GM12878 (cell line): ENCODE measurements at regions not wholly inside any gene's neighbourhood (a gene's known extent, or its start where the extent isn't known, plus 50 kb on each side); places are given as distances from the start of the nearest gene placed in this dataset.

ENCODE experiments used
- ATAC-seq: fragments of 200-7000 bp; cut with Tn5 transposase; 3 replicates; pipeline ENCODE4 v1.9.1; 2020; ENCODE audit warnings: mild to moderate bottlenecking, moderate library complexity
- BruUV-seq: library from RNA; stranded (reverse); fragments of 400-500 nt; replicated peaks from 2 replicates; lab custom pipeline; 2021; lab: Mats Ljungman, UMichigan
- CTCF ChIA-PET: fragments of 300-600 bp; sonication (Branson Sonifier 250); formaldehyde crosslinking; extraction: SDS; loops from one replicate; lab custom pipeline; 2021; ENCODE audit warnings: inconsistent platforms; lab: Yijun Ruan, JAX
- POLR2A ChIA-PET: fragments of 350-600 bp; formaldehyde crosslinking; extraction: SDS; loops from one replicate; lab custom pipeline; 2021; ENCODE audit warnings: inconsistent platforms; lab: Charles Lee
- RAD21 ChIA-PET: fragments of 300-600 bp; sonication (Branson Sonifier 250); formaldehyde crosslinking; loops from one replicate; lab custom pipeline; 2023; ENCODE audit warnings: antibody characterized with exemption; ENCODE audit not compliant: unreplicated experiment; lab: Charles Lee
- SMC1A ChIA-PET: fragments of 300-600 bp; sonication (Branson Sonifier 250); formaldehyde crosslinking; loops from one replicate; lab custom pipeline; 2023; ENCODE audit not compliant: unreplicated experiment, uncharacterized antibody; lab: Charles Lee
- DNase-seq: peaks from one replicate; pipeline ENCODE4 v3.0.0-alpha.2; 2011; ENCODE audit warnings: low read depth, low spot score
- FAIRE-seq: peaks from 3 replicates; lab custom pipeline; 2011; peaks lifted over from hg19 to GRCh38; lab: Jason Lieb, UNC
- H2AFZ ChIP-seq: 2 replicates; pipeline ENCODE4 v1.6.0; 2011; ENCODE audit warnings: low read depth, low read length, control low read depth; ENCODE audit not compliant: control insufficient read depth
- H3K27ac ChIP-seq: 2 replicates; pipeline ENCODE4 v1.5.1; 2011; ENCODE audit warnings: control low read depth; ENCODE audit not compliant: control insufficient read depth, insufficient read depth
- H3K27me3 ChIP-seq, 2 experiments: replicated peaks in 1 of 2; 2 replicates each; pipeline versions ENCODE4 v1.6.0 to v1.6.1; 2011; ENCODE audit warnings: low read length in 1 of 2; ENCODE audit not compliant: control insufficient read depth in 2 of 2, insufficient read depth in 2 of 2
- H3K36me3 ChIP-seq, 2 experiments: 2 replicates each; pipeline ENCODE4 v1.5.1; 2011; ENCODE audit warnings: low read length in 1 of 2; ENCODE audit not compliant: control insufficient read depth in 2 of 2, insufficient read depth in 2 of 2
- H3K4me1 ChIP-seq: 2 replicates; pipeline ENCODE4 v1.6.1; 2011; ENCODE audit warnings: mild to moderate bottlenecking, low read length, moderate library complexity, mixed read lengths; ENCODE audit not compliant: control insufficient read depth, insufficient read depth
- H3K4me2 ChIP-seq: 2 replicates; pipeline ENCODE4 v1.6.0; 2011; ENCODE audit warnings: control low read depth; ENCODE audit not compliant: control insufficient read depth, insufficient read depth
- H3K4me3 ChIP-seq: fragments of 200-600 bp; sonication (generic); 2 replicates; pipeline ENCODE4 v1.5.1; 2016
- H3K79me2 ChIP-seq: 2 replicates; pipeline ENCODE4 v1.6.0; 2011; ENCODE audit warnings: low read length; ENCODE audit not compliant: control insufficient read depth, insufficient read depth
- H3K9ac ChIP-seq: 2 replicates; pipeline ENCODE4 v1.8.0; 2011; ENCODE audit warnings: low read length, control low read depth, mixed read lengths; ENCODE audit not compliant: control insufficient read depth, insufficient read depth
- H3K9me3 ChIP-seq: replicated peaks from 3 replicates; pipeline ENCODE4 v1.5.1; 2011; ENCODE audit warnings: mild to moderate bottlenecking, low read length; ENCODE audit not compliant: control insufficient read depth, insufficient read depth
- H4K20me1 ChIP-seq: 2 replicates; pipeline ENCODE4 v1.6.0; 2011; ENCODE audit not compliant: control insufficient read depth, insufficient read depth
- ATF2 ChIP-seq: IDR thresholded peaks from 2 replicates; pipeline ENCODE4 v1.6.1; 2012; ENCODE audit warnings: low read length, inconsistent platforms
- BACH1 ChIP-seq: fragments of 450-650 bp; IDR thresholded peaks from 2 replicates; pipeline ENCODE4 v1.6.1; 2017; ENCODE audit warnings: mild to moderate bottlenecking, borderline replicate concordance
- BCL11A ChIP-seq: IDR thresholded peaks from 2 replicates; pipeline ENCODE4 v1.6.1; 2011; ENCODE audit warnings: low read depth, low read length
- BMI1 ChIP-seq: fragments of 450-650 bp; IDR thresholded peaks from 2 replicates; pipeline ENCODE4 v1.6.1; 2016; ENCODE audit warnings: mild to moderate bottlenecking, moderate library complexity, borderline replicate concordance
- BRCA1 ChIP-seq: IDR thresholded peaks from 2 replicates; pipeline ENCODE4 v1.6.1; 2011; ENCODE audit warnings: low read depth, low read length, improper control_type of control experiment
- CHD2 ChIP-seq: IDR thresholded peaks from 2 replicates; pipeline ENCODE4 v1.6.1; 2011; ENCODE audit warnings: low read depth, low read length, improper control_type of control experiment, borderline replicate concordance
- KAT2A ChIP-seq: conservative IDR thresholded peaks from 2 replicates; pipeline ENCODE4 v1.6.1; 2011; ENCODE audit warnings: low read depth, low read length; ENCODE audit not compliant: control insufficient read depth
- NFYA ChIP-seq: IDR thresholded peaks from 2 replicates; pipeline ENCODE4 v1.6.1; 2011; ENCODE audit warnings: low read depth, mild to moderate bottlenecking, low read length, improper control_type of control experiment, borderline replicate concordance
- NR2C2 ChIP-seq: IDR thresholded peaks from 2 replicates; pipeline ENCODE4 v1.6.1; 2011; ENCODE audit warnings: borderline replicate concordance, low read depth; ENCODE audit not compliant: control insufficient read depth, insufficient read length
- RB1 ChIP-seq: fragments of 450-650 bp; formaldehyde crosslinking; IDR thresholded peaks from 2 replicates; pipeline ENCODE4 v1.6.1; 2017; ENCODE audit warnings: mild to moderate bottlenecking, borderline replicate concordance
- RELB ChIP-seq: fragments of 450-650 bp; IDR thresholded peaks from 2 replicates; pipeline ENCODE4 v1.6.1; 2017; ENCODE audit warnings: low read depth, mild to moderate bottlenecking, moderate library complexity
- SIN3A ChIP-seq: IDR thresholded peaks from 2 replicates; pipeline ENCODE4 v1.6.1; 2012; ENCODE audit warnings: low read depth, low read length, improper control_type of control experiment
- SKIL ChIP-seq: fragments of 450-650 bp; IDR thresholded peaks from 2 replicates; pipeline ENCODE4 v1.6.1; 2017; ENCODE audit warnings: mild to moderate bottlenecking, low read depth, inconsistent platforms; ENCODE audit not compliant: poor library complexity, severe bottlenecking
- SMC3 ChIP-seq: IDR thresholded peaks from 2 replicates; pipeline ENCODE4 v1.6.1; 2011; ENCODE audit warnings: low read length, improper control_type of control experiment, borderline replicate concordance
- SUPT20H ChIP-seq: IDR thresholded peaks from 2 replicates; pipeline ENCODE4 v1.6.1; 2011; ENCODE audit warnings: low read depth, mild to moderate bottlenecking, low read length, moderate library complexity, borderline replicate concordance; ENCODE audit not compliant: control insufficient read depth
- TAF1 ChIP-seq: IDR thresholded peaks from 2 replicates; pipeline ENCODE4 v1.6.1; 2011; ENCODE audit warnings: mild to moderate bottlenecking, low read depth, low read length, borderline replicate concordance
- WRNIP1 ChIP-seq: IDR thresholded peaks from 2 replicates; pipeline ENCODE4 v1.6.1; 2011; ENCODE audit warnings: low read depth, low read length, improper control_type of control experiment, borderline replicate concordance
- ZBED1 ChIP-seq: IDR thresholded peaks from 2 replicates; pipeline ENCODE4 v1.6.1; 2016; ENCODE audit warnings: borderline replicate concordance
- WGBS: methylation state at CpG from one replicate; pipeline ENCODE4 v1.1.6; 2016; ENCODE audit warnings: low lambda C conversion rate; ENCODE audit not compliant: insufficient replicate concordance, insufficient coverage; ENCODE audit errors: missing lambda C conversion rate; 5-methylcytosine and 5-hydroxymethylcytosine counted together
- in situ Hi-C: fragments of 300-500 bp; cut with MboI; formaldehyde crosslinking; loops from 9 replicates; pipeline ENCODE4 v1.14.3; 2018; ENCODE audit warnings: mixed read lengths
- intact Hi-C: fragments of 100-400 bp; cut with micrococcal nuclease; formaldehyde crosslinking; loops from one replicate; pipeline ENCODE4 v1.14.2; 2022; ENCODE audit not compliant: unreplicated experiment

GRCh38 chr19:13588957-13589833 lies 82.9 kb upstream of the CACNA1A start:
- Histone ChIP-seq H3K9me3 (no peaks in the 10 kb centered on the region), H3K36me3 (no peaks in the 10 kb centered on the region), H3K27ac (no peak overlapping the region), H3K79me2 (no peaks in the 10 kb centered on the region), H3K27me3 (no peaks in the 10 kb centered on the region), H3K4me3 (no peak overlapping the region), H3K4me2 (no peak overlapping the region), H2AFZ (0 out of 2 replicates have a peak overlapping the region, but pooled peaks have one; percentile 24), H3K4me1 (no peaks in the 10 kb centered on the region), H3K9ac (no peak overlapping the region), H4K20me1 (no peaks in the 10 kb centered on the region)
- ChIA-PET SMC1A (interaction anchor here (0.6 to 1.4 kb wide), 6 partner anchors 10 to 313 kb away, joined by 3 to 4 read pairs (median 4); no protein-coding TSS in a partner anchor), RAD21 (interaction anchor here (1.6 to 4.2 kb wide), 2 partner anchors 18 to 311 kb away, joined by 3 to 22 read pairs; no protein-coding TSS in a partner anchor), CTCF (interaction anchor here (0.6 to 6.1 kb wide), 19 partner anchors 11 to 394 kb away, joined by 3 to 49 read pairs (median 4); no protein-coding TSS in a partner anchor), POLR2A (interaction anchor here (1.5 kb wide), 1 partner anchor 312 kb away, joined by 3 read pairs; no protein-coding TSS in a partner anchor)
- intact Hi-C loops: loop anchor here (1.0 kb wide), 1 partner anchor 312 kb away; no protein-coding TSS in a partner anchor
- no TSS peak for BruUV-seq
- WGBS: 20% methylated on average over 29 of the region's 29 CpGs
- peak; percentile 79 for FAIRE-seq
- in situ Hi-C loops: no loop called here
- no peak for DNase-seq
- peak; percentile 96 for ATAC-seq
- TF ChIP-seq SUPT20H (no peak), BMI1 (no peak), NFYA (no peak), CHD2 (no peak), BRCA1 (no peak), ZBED1 (no peak), TAF1 (no peak), KAT2A (no peak), SIN3A (no peak), RB1 (peak; percentile 65; the same call in 1 of the 2 replicates), NR2C2 (no peak), WRNIP1 (no peak), ATF2 (no peak), SMC3 (peak; percentile 95), SKIL (no peak), BACH1 (no peak), BCL11A (no peak), RELB (no peak)
